ENCODE measurements at regions not wholly inside any gene's neighbourhood (a gene's known extent, or its start where the extent isn't known, plus 50 kb on each side); places are given as distances from the start of the nearest gene placed in this dataset.

DNA sequence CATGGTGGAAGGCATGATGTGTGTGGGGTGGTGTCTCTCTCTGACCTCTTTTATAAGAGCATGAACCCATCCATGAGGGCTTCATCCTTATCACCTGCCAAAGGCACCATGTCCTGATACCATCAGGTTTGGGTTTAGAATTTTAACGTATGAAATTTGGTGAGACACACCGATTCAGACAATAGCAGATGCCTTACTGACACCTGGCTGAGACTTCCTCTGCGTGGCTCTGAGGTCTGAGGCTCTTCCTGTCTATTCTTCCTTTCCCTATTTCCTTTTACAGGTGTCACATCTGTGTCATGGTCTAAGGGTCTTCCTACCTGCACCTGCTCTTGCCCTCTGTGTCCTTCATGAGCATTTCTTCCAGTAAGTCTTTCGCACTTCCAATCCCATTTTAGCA lies 320.7 kb upstream of the CLNK start:
- TF ChIP-seq, protein P1, sequence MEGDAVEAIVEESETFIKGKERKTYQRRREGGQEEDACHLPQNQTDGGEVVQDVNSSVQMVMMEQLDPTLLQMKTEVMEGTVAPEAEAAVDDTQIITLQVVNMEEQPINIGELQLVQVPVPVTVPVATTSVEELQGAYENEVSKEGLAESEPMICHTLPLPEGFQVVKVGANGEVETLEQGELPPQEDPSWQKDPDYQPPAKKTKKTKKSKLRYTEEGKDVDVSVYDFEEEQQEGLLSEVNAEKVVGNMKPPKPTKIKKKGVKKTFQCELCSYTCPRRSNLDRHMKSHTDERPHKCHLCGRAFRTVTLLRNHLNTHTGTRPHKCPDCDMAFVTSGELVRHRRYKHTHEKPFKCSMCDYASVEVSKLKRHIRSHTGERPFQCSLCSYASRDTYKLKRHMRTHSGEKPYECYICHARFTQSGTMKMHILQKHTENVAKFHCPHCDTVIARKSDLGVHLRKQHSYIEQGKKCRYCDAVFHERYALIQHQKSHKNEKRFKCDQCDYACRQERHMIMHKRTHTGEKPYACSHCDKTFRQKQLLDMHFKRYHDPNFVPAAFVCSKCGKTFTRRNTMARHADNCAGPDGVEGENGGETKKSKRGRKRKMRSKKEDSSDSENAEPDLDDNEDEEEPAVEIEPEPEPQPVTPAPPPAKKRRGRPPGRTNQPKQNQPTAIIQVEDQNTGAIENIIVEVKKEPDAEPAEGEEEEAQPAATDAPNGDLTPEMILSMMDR (IDR thresholded peaks at IDR 0.05; ENCODE audit: insufficient read depth, low read depth, low read length): no peak
- H3K4me3 ChIP-seq (ENCODE audit: low read depth, low read length): no peak overlapping the region
- no peak for DNase-seq (ENCODE audit: low read depth)

DNA sequence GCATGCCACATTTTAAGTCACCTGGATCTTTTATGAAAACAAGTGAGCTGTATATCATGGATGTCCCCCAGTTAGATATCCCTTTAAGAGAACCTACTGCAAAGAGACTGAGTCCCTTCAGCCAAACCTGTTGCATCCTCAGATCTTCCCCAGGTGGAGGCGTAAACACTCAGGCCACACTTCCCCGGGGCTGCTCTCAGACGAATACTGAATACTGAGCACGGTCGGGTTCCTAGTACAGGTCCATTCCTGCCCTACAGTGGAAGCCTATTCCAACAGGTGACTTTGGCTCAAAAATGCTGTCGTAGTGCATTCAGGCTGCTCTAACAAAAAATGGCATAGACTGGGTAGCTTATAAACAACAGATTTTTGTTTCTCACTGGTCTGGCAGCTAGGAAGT lies 320.2 kb upstream of the CLNK start:
- TF ChIP-seq, protein P1 (IDR thresholded peaks at IDR 0.05; ENCODE audit: insufficient read depth, low read depth, low read length): no peak
- DNase-seq (ENCODE audit: low read depth): no peak
- H3K4me3 ChIP-seq (ENCODE audit: low read depth, low read length): no peak overlapping the region

DNA sequence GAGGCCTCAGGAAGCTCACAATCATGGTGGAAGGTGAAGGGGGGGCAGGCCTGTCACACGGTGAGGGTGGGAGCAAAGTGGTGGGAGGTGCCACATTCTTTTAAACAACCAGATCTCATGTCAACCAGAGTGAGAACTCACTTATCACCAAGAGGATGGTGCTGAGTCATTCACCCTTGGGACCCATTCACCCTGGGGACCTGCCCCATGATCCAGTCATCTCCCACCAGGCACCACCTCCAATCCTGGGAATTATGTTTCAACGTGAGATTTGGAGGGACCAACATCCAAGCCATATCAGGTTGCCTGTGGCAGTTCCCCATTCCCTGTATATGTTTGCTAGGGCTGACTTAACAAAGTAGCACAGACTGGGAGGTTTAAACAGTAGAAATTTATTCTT lies 318.4 kb upstream of the CLNK start:
- no peak overlapping the region for H3K4me3 ChIP-seq (ENCODE audit: low read depth, low read length)
- no peak for DNase-seq (ENCODE audit: low read depth)
- TF ChIP-seq, protein P1 (IDR thresholded peaks at IDR 0.05; ENCODE audit: insufficient read depth, low read depth, low read length): no peak

DNA sequence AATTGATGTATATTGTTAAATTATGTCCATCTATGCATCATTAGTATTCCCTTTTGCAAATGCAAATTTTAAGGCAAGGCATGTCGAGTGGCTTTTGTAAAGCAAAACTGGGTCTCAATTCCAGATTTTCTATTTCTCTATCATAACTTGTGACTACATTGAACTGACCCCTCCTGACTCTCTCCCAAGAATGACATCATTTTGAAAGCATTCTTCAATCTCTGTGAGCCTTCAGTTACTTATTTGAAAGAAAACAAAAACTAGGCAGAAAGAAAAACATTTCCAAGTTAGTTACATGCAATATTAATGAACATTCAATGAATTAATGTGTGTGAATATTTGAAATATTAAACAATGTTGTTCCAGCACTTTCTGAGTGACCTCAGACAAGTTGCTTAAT lies 314.3 kb upstream of the CLNK start:
- TF ChIP-seq, protein P1 (IDR thresholded peaks at IDR 0.05; ENCODE audit: insufficient read depth, low read depth, low read length): no peak
- no peak for DNase-seq (ENCODE audit: low read depth)

DNA sequence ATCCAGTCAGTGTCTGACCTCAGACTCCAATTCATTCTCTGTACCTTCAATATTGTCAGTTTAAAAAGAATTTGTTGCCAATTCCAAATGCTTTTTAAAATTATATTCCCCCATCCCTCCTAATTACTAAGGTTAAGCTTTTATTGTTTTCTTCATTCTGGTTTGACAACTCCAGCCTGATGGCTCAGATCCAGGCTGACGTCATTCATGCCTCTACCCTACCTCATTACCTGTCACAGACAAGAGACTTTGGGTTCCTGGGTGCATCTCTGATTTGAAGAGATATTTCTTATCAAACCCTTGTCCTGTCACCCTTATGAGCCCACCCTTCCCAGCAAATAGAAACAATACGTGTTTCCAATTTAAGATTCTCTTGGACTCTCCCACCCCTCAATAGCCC lies 300.2 kb upstream of the CLNK start:
- DNase-seq (ENCODE audit: low read depth): no peak
- TF ChIP-seq, protein P1 (IDR thresholded peaks at IDR 0.05; ENCODE audit: insufficient read depth, low read depth, low read length): no peak
- no peak overlapping the region for H3K4me3 ChIP-seq (ENCODE audit: low read depth, low read length)

More for the DNA sequence above, 314.3 kb upstream of the CLNK start:
- no peak overlapping the region for H3K4me3 ChIP-seq (ENCODE audit: low read depth, low read length)

DNA sequence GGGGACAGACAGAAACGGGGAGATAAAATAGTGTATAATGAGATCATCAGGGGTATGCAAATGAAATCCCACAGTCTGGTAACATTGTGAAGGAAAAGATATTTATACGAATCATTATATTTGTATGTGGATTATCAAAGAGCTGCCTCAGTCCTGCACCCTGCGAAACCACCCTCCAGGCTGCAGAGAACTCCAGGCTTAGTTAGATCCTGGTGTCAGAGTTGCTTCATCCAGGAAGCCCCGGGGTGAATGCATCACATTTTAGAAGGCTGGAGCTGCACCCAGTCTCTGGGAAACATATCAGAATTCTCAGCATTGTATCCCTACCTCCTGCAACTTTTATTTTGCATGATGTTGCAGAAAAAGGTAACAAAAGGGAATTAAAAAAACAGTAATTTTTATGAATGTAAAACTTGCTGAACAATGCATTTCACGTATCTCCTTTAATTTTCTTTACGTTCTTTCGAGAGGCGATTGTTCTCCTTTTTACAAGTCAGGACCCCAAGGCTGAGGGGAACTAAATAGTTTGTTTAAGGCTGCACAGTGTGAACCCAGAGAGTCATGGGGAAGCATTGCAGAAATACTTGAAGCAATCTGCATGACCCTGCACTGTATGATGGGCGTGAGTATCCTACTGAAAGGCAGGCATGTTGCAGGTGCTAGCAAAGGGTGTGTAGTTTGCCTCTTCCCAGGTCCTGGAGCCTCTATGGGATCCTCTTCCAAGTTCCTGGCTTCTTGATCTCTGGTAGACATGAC lies 299.5 kb upstream of the CLNK start:
- TF ChIP-seq, protein P1 (IDR thresholded peaks at IDR 0.05; ENCODE audit: insufficient read depth, low read depth, low read length): no peak
- no peak for DNase-seq (ENCODE audit: low read depth)
- H3K4me3 ChIP-seq (ENCODE audit: low read depth, low read length): no peak overlapping the region

DNA sequence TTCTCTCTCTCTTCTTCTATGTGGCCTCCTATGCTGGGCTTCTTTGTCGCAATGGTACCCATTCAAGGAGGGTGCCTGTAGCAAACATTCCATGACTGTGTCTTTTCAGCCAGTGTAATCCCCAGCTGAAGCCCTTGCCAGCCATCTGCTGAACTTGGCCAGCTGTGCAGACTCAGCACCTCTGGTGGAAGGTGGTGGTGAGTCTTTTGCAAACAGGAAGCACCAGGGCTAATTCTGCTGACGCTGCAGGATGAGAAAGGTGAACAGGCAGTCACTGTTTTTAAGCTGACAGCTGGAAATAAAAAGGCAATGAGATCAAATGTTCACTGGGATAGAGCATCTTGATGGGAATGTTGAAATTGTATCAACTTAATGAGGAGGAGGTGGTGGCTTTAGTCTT lies 298.7 kb upstream of the CLNK start:
- no peak for DNase-seq (ENCODE audit: low read depth)
- TF ChIP-seq, protein P1 (IDR thresholded peaks at IDR 0.05; ENCODE audit: insufficient read depth, low read depth, low read length): no peak
- no peak overlapping the region for H3K4me3 ChIP-seq (ENCODE audit: low read depth, low read length)
